GM11168 (cell line): ENCODE measurements at regions not wholly inside any gene's neighbourhood (a gene's known extent, or its start where the extent isn't known, plus 50 kb on each side); places are given as distances from the start of the nearest gene placed in this dataset.

Source experiments
- in situ Hi-C: fragments of 300-500 bp; cut with MboI; formaldehyde crosslinking; loops from one replicate; pipeline ENCODE4 v1.12.0; 2022; ENCODE audit warnings: low sequenced_read_pairs; ENCODE audit not compliant: unreplicated experiment

- in situ Hi-C loops: no loop called here
Observed at GRCh38 chr3:190252080-190252479, 70.2 kb downstream of the CLDN1 start.

- in situ Hi-C loops: no loop called here
Observed at GRCh38 chr3:190249414-190249813, 72.8 kb downstream of the CLDN1 start.

- in situ Hi-C loops: no loop called here
Observed at GRCh38 chr3:190242147-190242546, 80.1 kb downstream of the CLDN1 start.

- in situ Hi-C loops: no loop called here
Observed at GRCh38 chr3:190239325-190239724, 82.9 kb downstream of the CLDN1 start.

GRCh38 chr3:190238871-190239270 lies 83.4 kb downstream of the CLDN1 start:
- in situ Hi-C loops: no loop called here

GRCh38 chr3:190234621-190235020 lies 87.6 kb downstream of the CLDN1 start:
- in situ Hi-C loops: no loop called here

GRCh38 chr3:190229632-190230424 lies 92.4 kb downstream of the CLDN1 start:
- in situ Hi-C loops: no loop called here

GRCh38 chr3:190227064-190227463 lies 95.2 kb downstream of the CLDN1 start:
- in situ Hi-C loops: no loop called here

- in situ Hi-C loops: no loop called here
Observed at GRCh38 chr3:190224863-190225692, 97.2 kb downstream of the CLDN1 start.

GRCh38 chr3:190224456-190224855 lies 97.8 kb downstream of the CLDN1 start:
- in situ Hi-C loops: no loop called here

GRCh38 chr3:190222916-190223315 lies 99.3 kb downstream of the CLDN1 start:
- in situ Hi-C loops: no loop called here

GRCh38 chr3:190222360-190222759 lies 99.9 kb downstream of the CLDN1 start:
- in situ Hi-C loops: no loop called here

- in situ Hi-C loops: no loop called here
Observed at GRCh38 chr3:190220362-190220761, 99.7 kb upstream of the P3H2 start.

GRCh38 chr3:190217081-190217480 lies 96.4 kb upstream of the P3H2 start:
- in situ Hi-C loops: no loop called here

- in situ Hi-C loops: no loop called here
Observed at GRCh38 chr3:190213727-190214126, 93.0 kb upstream of the P3H2 start.

- in situ Hi-C loops: no loop called here
Observed at GRCh38 chr3:190210608-190211007, 89.9 kb upstream of the P3H2 start.

GRCh38 chr3:190209533-190209932 lies 88.8 kb upstream of the P3H2 start:
- in situ Hi-C loops: no loop called here

- in situ Hi-C loops: no loop called here
Observed at GRCh38 chr3:190208196-190208595, 87.5 kb upstream of the P3H2 start.

- in situ Hi-C loops: no loop called here
Observed at GRCh38 chr3:190205739-190206138, 85.0 kb upstream of the P3H2 start.

- in situ Hi-C loops: no loop called here
Observed at GRCh38 chr3:190204200-190204599, 83.5 kb upstream of the P3H2 start.

GRCh38 chr3:190197346-190197763 lies 76.7 kb upstream of the P3H2 start:
- in situ Hi-C loops: no loop called here
